MM.1S (cell line): ENCODE measurements at regions not wholly inside any gene's neighbourhood (a gene's known extent, or its start where the extent isn't known, plus 50 kb on each side); places are given as distances from the start of the nearest gene placed in this dataset.

Experiments used
- DNase-seq: peaks from one replicate; pipeline ENCODE4 v3.0.0-alpha.2; 2015
- H2AFZ ChIP-seq: fragments of 300-600 bp; sonication (generic); 2 replicates; pipeline ENCODE4 v1.6.0; 2016; ENCODE audit warnings: antibody characterized with exemption, low read length
- H3F3A ChIP-seq: fragments of 300-600 bp; sonication (generic); 2 replicates; pipeline ENCODE4 v1.6.1; 2016; ENCODE audit warnings: mild to moderate bottlenecking, antibody characterized with exemption, low read length, moderate library complexity, mixed read lengths; ENCODE audit not compliant: insufficient read depth
- H3K27ac ChIP-seq: fragments of 300-600 bp; sonication (generic); 2 replicates; pipeline ENCODE4 v1.5.1; 2016; ENCODE audit warnings: mild to moderate bottlenecking, low read length
- H3K27me3 ChIP-seq: fragments of 300-600 bp; sonication (generic); replicated peaks from 2 replicates; pipeline ENCODE4 v1.6.0; 2016; ENCODE audit warnings: low read length; ENCODE audit not compliant: insufficient read depth
- H3K36me3 ChIP-seq: fragments of 300-600 bp; sonication (generic); replicated peaks from 2 replicates; pipeline ENCODE4 v1.6.1; 2016; ENCODE audit warnings: mild to moderate bottlenecking, low read length, mixed read lengths; ENCODE audit not compliant: insufficient read depth
- H3K4me1 ChIP-seq: fragments of 300-600 bp; sonication (generic); 2 replicates; pipeline ENCODE4 v1.6.1; 2016; ENCODE audit warnings: low read length, mixed read lengths
- H3K4me2 ChIP-seq: fragments of 300-600 bp; sonication (generic); 2 replicates; pipeline ENCODE4 v1.6.0; 2016; ENCODE audit warnings: low read depth, low read length
- H3K4me3 ChIP-seq: fragments of 300-600 bp; sonication (generic); 2 replicates; pipeline ENCODE4 v1.5.1; 2016; ENCODE audit warnings: low read length, mixed read lengths
- H3K79me2 ChIP-seq: fragments of 300-600 bp; sonication (generic); 2 replicates; pipeline ENCODE4 v1.6.1; 2016; ENCODE audit warnings: mixed run types, low read length, mixed read lengths
- H3K9ac ChIP-seq: fragments of 300-600 bp; sonication (generic); 2 replicates; pipeline ENCODE4 v1.6.1; 2016; ENCODE audit warnings: low read length, mixed read lengths
- H3K9me2 ChIP-seq: fragments of 300-600 bp; sonication (generic); replicated peaks from 2 replicates; pipeline ENCODE4 v1.6.1; 2016; ENCODE audit warnings: mild to moderate bottlenecking, low read length, mixed read lengths; ENCODE audit not compliant: insufficient read depth
- H3K9me3 ChIP-seq: fragments of 300-600 bp; sonication (generic); replicated peaks from 2 replicates; pipeline ENCODE4 v1.6.1; 2016; ENCODE audit warnings: mild to moderate bottlenecking, low read length, mixed read lengths; ENCODE audit not compliant: insufficient read depth
- H4K20me1 ChIP-seq: fragments of 300-600 bp; sonication (generic); 2 replicates; pipeline ENCODE4 v1.6.1; 2016; ENCODE audit warnings: mild to moderate bottlenecking, low read length, moderate library complexity, mixed read lengths; ENCODE audit not compliant: insufficient read depth
- EZH2 ChIP-seq: fragments of 300-600 bp; sonication (generic); optimal IDR thresholded peaks from 2 replicates; pipeline ENCODE3; 2017; ENCODE audit warnings: low read depth, mild to moderate bottlenecking, antibody characterized with exemption, low read length, mixed read lengths
- EZH2phosphoT487 ChIP-seq: fragments of 300-600 bp; sonication (generic); IDR thresholded peaks from 2 replicates; pipeline ENCODE4 v1.6.1; 2018; ENCODE audit warnings: antibody characterized with exemption, low read length
- TF ChIP-seq, protein P1 (sequence below): fragments of 300-600 bp; sonication (generic); IDR thresholded peaks from 2 replicates; pipeline ENCODE4 v1.5.1; 2016; ENCODE audit warnings: antibody characterized with exemption, low read length, mixed read lengths

DNA sequence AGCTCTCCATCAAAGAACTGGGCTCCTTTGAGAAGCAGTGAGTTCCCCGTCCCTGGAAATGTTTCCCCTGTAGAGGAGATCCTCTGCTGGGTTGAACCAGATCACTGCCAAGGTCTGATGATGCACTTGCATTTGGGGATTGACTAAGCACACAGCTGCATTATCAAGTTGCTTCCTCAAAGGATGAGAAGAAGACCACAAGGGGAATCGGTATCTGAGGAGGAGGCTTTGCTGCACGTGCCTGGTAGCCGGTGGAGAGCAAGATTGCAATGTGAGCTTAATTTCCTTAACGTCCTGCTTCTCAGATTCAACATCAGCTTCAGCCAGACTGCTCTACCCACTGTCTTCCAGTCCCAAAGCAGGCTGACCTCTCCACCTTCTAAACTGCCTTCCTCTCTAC, 128.8 kb upstream of the STMND1 start:
- Histone ChIP-seq H3K36me3 (no peaks in the 10 kb centered on the region), H3K9me3 (no peaks in the 10 kb centered on the region)
- no peak for TF ChIP-seq EZH2
- no peak for TF ChIP-seq EZH2phosphoT487
- TF ChIP-seq, protein P1, sequence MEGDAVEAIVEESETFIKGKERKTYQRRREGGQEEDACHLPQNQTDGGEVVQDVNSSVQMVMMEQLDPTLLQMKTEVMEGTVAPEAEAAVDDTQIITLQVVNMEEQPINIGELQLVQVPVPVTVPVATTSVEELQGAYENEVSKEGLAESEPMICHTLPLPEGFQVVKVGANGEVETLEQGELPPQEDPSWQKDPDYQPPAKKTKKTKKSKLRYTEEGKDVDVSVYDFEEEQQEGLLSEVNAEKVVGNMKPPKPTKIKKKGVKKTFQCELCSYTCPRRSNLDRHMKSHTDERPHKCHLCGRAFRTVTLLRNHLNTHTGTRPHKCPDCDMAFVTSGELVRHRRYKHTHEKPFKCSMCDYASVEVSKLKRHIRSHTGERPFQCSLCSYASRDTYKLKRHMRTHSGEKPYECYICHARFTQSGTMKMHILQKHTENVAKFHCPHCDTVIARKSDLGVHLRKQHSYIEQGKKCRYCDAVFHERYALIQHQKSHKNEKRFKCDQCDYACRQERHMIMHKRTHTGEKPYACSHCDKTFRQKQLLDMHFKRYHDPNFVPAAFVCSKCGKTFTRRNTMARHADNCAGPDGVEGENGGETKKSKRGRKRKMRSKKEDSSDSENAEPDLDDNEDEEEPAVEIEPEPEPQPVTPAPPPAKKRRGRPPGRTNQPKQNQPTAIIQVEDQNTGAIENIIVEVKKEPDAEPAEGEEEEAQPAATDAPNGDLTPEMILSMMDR: no peak

DNA sequence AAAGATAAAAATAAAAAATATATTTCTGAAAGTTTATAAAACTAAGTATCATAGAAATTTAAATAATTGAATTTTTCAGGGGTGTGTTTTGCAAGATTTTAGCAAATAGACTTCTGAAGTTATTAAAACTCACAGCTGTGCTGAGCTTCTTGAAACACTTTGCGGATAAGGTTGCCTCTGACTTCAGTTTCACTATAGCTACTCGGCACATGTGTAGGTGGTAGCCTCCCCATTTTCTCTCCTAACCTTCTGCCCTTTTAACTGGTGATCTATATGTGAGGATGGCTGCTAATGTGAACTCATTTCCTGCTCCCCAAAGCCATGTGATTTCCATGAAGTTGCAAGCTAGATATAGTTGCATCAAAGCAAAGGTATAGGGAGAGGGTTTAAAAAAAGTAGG, 129.3 kb upstream of the STMND1 start:
- Histone ChIP-seq H3K4me1 (no peaks in the 10 kb centered on the region), H3K27me3 (no peaks in the 10 kb centered on the region), H3K4me2 (no peak overlapping the region), H2AFZ (no peak overlapping the region), H3K9me2 (no peaks in the 10 kb centered on the region), H3K36me3 (no peaks in the 10 kb centered on the region), H3F3A (no peaks in the 10 kb centered on the region), H3K79me2 (no peaks in the 10 kb centered on the region), H3K9me3 (no peaks in the 10 kb centered on the region), H3K27ac (no peak overlapping the region), H4K20me1 (no peaks in the 10 kb centered on the region), H3K4me3 (no peak overlapping the region), H3K9ac (no peak overlapping the region)
- TF ChIP-seq EZH2 (no peak), EZH2phosphoT487 (no peak)
- TF ChIP-seq, protein P1: no peak
- DNase-seq: no peak

More for the DNA sequence above, 128.8 kb upstream of the STMND1 start:
- Histone ChIP-seq H4K20me1 (no peaks in the 10 kb centered on the region), H3K9ac (no peak overlapping the region), H3F3A (no peaks in the 10 kb centered on the region), H2AFZ (no peak overlapping the region), H3K9me2 (no peaks in the 10 kb centered on the region), H3K79me2 (no peaks in the 10 kb centered on the region), H3K27ac (no peak overlapping the region), H3K4me2 (no peak overlapping the region), H3K27me3 (no peaks in the 10 kb centered on the region), H3K4me1 (no peaks in the 10 kb centered on the region), H3K4me3 (no peak overlapping the region)
- no peak for DNase-seq

DNA sequence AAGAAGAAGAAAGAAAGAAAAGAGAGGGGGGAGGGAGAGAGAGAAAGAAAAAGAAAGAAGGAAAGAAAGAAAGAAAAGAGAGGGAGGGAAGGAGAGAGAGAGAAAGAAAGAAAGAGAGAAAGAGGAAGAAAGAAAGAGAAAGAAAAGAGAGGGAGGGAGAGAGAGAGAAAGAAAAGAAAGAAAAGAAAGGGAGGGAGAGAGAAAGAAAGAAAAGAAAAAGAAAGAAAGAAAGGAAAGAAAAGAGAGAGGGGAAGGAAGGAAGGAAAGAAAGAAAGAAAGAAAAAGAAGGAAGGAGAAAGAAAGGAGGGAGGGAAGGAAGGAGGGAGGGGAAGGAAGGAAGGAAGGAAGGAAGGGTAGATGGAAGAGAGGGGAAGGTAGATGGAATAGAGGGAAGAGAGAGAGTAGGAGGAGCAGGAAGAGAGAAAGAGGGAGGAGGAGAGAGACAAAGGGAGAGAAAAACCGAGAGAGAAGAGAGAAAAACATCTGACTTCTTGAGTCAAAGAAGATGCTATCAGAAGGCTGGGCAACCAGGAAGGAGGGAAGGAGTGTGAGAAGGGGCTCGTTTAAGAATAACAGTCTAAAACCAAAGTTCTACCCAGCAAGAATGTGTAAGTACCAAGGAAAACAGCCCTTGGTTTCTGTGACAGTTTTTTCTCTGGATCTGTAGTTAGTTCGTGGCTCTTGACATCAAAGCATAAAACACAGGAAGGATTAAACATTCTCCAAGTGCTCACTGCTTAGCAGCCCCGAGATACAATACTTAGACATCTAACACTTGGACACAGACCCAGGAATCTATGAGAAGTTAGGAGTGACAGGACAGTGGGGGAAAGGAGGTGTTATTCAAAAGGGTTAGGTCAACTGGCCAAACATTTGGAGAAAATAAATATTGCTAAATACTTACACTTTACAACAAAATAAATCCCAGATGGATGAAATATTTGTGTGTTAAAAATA, 131.9 kb upstream of the STMND1 start:
- no peaks in the 10 kb centered on the region for H3K36me3 ChIP-seq
- no peaks in the 10 kb centered on the region for H3K79me2 ChIP-seq
- no peak overlapping the region for H3K9ac ChIP-seq
- H4K20me1 ChIP-seq: no peaks in the 10 kb centered on the region
- H3K27me3 ChIP-seq: no peaks in the 10 kb centered on the region
- no peaks in the 10 kb centered on the region for H3F3A ChIP-seq
- H3K9me3 ChIP-seq: no peaks in the 10 kb centered on the region
- H3K4me1 ChIP-seq: no peaks in the 10 kb centered on the region
- DNase-seq: no peak
- TF ChIP-seq EZH2 (no peak), EZH2phosphoT487 (no peak)
- TF ChIP-seq, protein P1: no peak
- H3K4me2 ChIP-seq: no peak overlapping the region
- no peak overlapping the region for H3K4me3 ChIP-seq
- H3K9me2 ChIP-seq: no peaks in the 10 kb centered on the region
- H3K27ac ChIP-seq: no peak overlapping the region
- H2AFZ ChIP-seq: no peak overlapping the region
